ENCODE measurements at regions not wholly inside any gene's neighbourhood (a gene's known extent, or its start where the extent isn't known, plus 50 kb on each side); places are given as distances from the start of the nearest gene placed in this dataset.

DNA sequence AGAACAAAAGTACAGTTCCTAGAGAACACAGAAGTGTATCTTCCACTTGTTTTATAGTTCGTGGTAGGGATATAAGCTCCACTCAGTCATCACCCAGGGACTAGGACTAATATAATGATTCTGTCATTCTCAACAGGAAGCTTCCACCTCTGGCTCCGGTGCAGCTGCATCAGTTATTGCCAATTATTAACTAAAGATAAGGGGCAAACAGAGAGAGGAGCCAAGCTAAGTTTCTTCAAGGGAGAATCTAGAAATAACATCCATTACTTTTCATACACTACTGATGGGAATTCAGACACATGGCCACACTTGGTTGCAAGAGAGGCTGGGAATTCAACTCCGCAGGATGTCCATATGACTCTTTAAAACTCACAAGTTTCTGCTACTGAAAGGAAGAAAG is 917.9 kb downstream of the OLFM4 start:
- DNase-seq (ENCODE audit: low read depth, low spot score): no peak
- Histone ChIP-seq H3K36me3 (ENCODE audit: control insufficient read depth, insufficient read depth, low read length) (no peaks in the 10 kb centered on the region), H3K4me3 (ENCODE audit: low read length) (no peak overlapping the region), H3K9me3 (ENCODE audit: control insufficient read depth, insufficient read depth, low read length) (no peaks in the 10 kb centered on the region), H3K27me3 (ENCODE audit: control insufficient read depth, insufficient read depth, low read length) (no peaks in the 10 kb centered on the region), H3K4me1 (ENCODE audit: control insufficient read depth, insufficient read depth, low read length) (no peaks in the 10 kb centered on the region), H3K27ac (ENCODE audit: low read length) (no peak overlapping the region)
- WGBS (ENCODE audit: insufficient coverage, insufficient read length): no CpG with 5 or more reads among the region's 3 CpGs

DNA sequence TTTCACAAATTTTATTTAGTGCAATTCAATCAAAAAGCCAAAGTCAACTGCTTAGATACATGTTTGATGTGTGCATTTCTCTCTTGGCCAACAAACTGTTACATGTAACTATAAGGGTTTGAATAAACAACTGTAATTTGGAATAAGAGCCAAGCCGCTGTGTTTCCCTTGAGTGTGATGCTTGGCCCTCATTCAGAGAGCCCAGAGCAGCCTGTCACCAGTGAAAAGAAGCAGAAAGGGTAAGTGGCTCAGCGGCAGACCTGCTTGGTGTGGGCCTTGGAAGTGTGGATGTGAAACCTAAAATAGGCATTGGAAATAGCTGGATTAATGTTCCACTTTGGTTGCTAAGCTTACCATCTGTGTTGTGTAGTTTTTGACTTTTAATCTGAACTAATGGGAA is 924.6 kb downstream of the OLFM4 start:
- H3K9me3 ChIP-seq (ENCODE audit: control insufficient read depth, insufficient read depth, low read length): no peaks in the 10 kb centered on the region
- H3K36me3 ChIP-seq (ENCODE audit: control insufficient read depth, insufficient read depth, low read length): no peaks in the 10 kb centered on the region
- H3K4me3 ChIP-seq (ENCODE audit: low read length): no peak overlapping the region
- no peak for DNase-seq (ENCODE audit: low read depth, low spot score)
- H3K27ac ChIP-seq (ENCODE audit: low read length): no peak overlapping the region
- no CpG with 5 or more reads among the region's 2 CpGs for WGBS (ENCODE audit: insufficient coverage, insufficient read length)
- H3K4me1 ChIP-seq (ENCODE audit: control insufficient read depth, insufficient read depth, low read length): no peaks in the 10 kb centered on the region
- no peaks in the 10 kb centered on the region for H3K27me3 ChIP-seq (ENCODE audit: control insufficient read depth, insufficient read depth, low read length)
